ENCODE measurements at regions not wholly inside any gene's neighbourhood (a gene's known extent, or its start where the extent isn't known, plus 50 kb on each side); places are given as distances from the start of the nearest gene placed in this dataset.

GRCh38 chr3:171954690-171955383 is 84.5 kb upstream of the FNDC3B start:
- DNase-seq (ENCODE audit: low read depth), result no peak
- H3K4me3 ChIP-seq (ENCODE audit: low read depth, low read length), result no peak overlapping the region

GRCh38 chr3:171955598-171955997 is 83.8 kb upstream of the FNDC3B start:
- no peak overlapping the region for H3K4me3 ChIP-seq (ENCODE audit: low read depth, low read length)
- DNase-seq (ENCODE audit: low read depth), result no peak

GRCh38 chr3:171956181-171956683 is 83.1 kb upstream of the FNDC3B start:
- DNase-seq (ENCODE audit: low read depth), result no peak
- no peak overlapping the region for H3K4me3 ChIP-seq (ENCODE audit: low read depth, low read length)

DNA sequence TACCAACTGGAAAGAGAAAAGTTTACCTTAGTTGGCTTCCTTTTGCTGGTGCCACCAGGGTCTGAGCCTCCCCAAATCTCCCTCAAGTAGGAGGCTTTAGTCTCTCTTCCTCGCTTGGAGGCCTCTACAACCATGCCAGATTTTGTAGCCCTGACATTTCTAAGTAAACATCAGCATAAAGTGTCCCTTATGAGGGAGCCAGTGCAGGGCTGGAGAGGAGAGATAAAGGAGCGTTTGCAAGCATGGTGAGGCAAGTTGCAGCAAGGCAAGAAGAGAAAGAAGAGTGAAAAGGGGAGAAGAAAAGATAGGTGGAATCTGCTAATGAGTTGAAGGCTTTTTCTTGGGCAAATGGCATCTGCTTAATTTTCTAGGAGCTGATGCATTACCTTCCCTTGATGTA is 82.7 kb upstream of the FNDC3B start:
- H3K4me3 ChIP-seq (ENCODE audit: low read depth, low read length), result no peak overlapping the region
- DNase-seq (ENCODE audit: low read depth), result no peak

DNA sequence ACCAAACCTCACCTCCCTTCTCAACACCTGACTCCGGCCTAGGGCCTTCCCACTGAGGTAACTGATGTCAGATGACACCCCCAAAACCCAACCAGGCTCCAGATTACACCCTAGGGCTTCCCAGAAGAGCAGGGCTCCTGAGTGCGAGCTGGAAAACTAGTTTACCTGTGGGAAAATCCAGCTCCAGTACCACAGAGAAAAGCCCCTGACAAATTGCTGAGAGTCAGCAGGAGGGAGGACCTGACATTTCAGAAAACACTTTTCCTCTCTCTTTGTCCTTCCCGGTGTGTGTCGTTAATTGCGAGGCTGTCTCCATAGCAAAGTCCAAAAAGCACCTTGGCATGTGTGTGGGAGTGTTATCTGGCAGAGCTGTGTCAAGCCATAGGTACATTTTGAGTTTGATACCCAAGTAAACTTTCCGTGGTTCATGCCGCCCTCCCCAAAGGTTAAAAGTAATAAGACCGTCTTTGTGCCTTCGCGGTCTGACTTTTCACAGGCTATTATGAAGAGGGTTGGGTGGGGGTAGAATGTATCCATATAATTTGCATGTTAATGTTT is 79.8 kb upstream of the FNDC3B start:
- no peak for DNase-seq (ENCODE audit: low read depth)
- H3K4me3 ChIP-seq (ENCODE audit: low read depth, low read length), result no peak overlapping the region

GRCh38 chr3:171960159-171960558 is 79.2 kb upstream of the FNDC3B start:
- H3K4me3 ChIP-seq (ENCODE audit: low read depth, low read length), result no peak overlapping the region
- DNase-seq (ENCODE audit: low read depth), result no peak

- no peak overlapping the region for H3K4me3 ChIP-seq (ENCODE audit: low read depth, low read length)
- DNase-seq (ENCODE audit: low read depth), result no peak
Measured at GRCh38 chr3:171962137-171962720, 77.1 kb upstream of the FNDC3B start.

DNA sequence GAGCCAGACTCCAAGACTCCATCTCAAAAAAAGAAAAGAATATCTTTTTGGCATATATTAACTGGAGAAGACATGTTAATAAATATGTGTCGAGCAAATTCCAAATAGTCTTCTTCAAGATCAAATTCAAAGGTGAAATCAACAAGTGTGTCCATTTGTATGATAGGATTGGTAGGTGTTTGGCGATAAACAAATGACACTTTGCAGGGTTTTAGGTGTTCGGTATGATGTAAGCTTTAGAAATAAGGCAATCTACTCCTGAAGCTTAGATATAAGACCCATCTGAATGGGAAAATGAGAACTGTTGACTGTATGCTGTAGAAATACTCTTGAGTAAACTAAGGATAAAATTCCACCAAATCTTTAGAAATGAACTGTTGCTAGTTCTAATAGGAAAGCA is 75.8 kb upstream of the FNDC3B start:
- no peak for DNase-seq (ENCODE audit: low read depth)
- H3K4me3 ChIP-seq (ENCODE audit: low read depth, low read length), result no peak overlapping the region

DNA sequence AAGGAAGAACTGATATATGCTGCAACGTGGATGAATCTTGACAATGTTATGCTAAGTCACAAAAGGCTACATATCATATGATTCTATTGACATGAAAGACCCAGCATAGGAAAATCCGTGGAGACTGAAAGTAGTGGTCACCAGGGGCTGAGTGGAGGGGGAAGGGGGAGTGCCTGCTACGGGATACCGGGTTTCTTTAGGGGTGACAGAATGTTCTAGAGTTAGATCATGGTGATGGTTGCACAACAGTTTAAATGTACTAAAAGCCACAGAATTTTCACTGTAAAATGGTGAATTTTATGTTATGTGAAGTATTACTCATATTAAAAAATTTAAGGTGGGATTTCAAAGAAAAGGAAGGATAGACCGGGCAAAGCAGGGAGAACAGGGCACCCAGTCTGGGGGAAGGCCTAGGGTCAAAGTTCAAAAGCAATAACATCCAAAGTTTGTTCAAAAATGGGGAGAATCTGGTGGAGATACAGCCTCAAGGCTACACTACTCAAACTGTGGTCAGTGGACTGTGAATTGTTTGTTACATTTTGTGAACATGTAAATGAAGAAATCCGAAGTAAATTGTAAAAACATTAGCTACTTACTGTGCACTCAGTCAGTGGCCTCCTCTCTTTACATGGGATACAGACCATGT is 74.2 kb upstream of the FNDC3B start:
- no peak for DNase-seq (ENCODE audit: low read depth)
- no peak overlapping the region for H3K4me3 ChIP-seq (ENCODE audit: low read depth, low read length)

- H3K4me3 ChIP-seq (ENCODE audit: low read depth, low read length), result no peak overlapping the region
- peak; percentile 16 for DNase-seq (ENCODE audit: low read depth)
Measured at GRCh38 chr3:171966533-171967136, 72.7 kb upstream of the FNDC3B start.

DNA sequence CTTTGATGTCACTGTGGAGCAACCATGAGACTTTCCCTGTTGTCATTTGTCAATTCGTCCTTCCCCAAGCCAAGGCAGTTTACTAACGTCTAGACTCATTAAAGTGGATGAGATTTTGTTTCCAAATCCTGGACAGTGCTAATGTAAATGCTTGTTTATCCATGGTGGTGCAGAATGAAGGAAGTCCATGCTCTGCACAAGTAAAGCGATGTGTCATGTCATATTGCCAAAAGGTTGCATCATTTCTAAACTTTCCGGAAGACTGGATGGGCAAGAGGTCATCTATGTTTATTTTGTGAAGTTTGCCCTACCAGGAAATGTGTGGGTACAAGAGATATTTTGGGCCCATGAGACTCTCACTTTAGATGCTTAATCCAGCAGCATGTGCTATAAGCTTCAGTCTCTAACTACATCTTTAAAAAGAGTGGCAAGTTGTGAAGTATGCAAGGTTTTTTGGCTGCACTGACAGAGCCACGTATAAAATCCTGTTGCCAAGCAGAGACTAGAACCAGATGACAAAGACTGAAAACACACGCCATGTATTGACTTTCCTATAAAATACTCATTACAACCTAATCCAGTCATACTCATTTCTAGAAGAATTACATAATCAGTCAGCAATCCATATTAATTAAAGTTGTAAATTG is 72.1 kb upstream of the FNDC3B start:
- no peak overlapping the region for H3K4me3 ChIP-seq (ENCODE audit: low read depth, low read length)
- DNase-seq (ENCODE audit: low read depth), result peak; percentile 80

- peak; percentile 58 for DNase-seq (ENCODE audit: low read depth)
- H3K4me3 ChIP-seq (ENCODE audit: low read depth, low read length), result no peak overlapping the region
Measured at GRCh38 chr3:171967932-171968678, 71.3 kb upstream of the FNDC3B start.

GRCh38 chr3:171970301-171970788 is 69.0 kb upstream of the FNDC3B start:
- DNase-seq (ENCODE audit: low read depth), result no peak
- no peak overlapping the region for H3K4me3 ChIP-seq (ENCODE audit: low read depth, low read length)

- no peak overlapping the region for H3K4me3 ChIP-seq (ENCODE audit: low read depth, low read length)
- peak; percentile 20 for DNase-seq (ENCODE audit: low read depth)
Measured at GRCh38 chr3:171971919-171972514, 67.4 kb upstream of the FNDC3B start.

GRCh38 chr3:171972871-171973348 is 66.5 kb upstream of the FNDC3B start:
- no peak overlapping the region for H3K4me3 ChIP-seq (ENCODE audit: low read depth, low read length)
- DNase-seq (ENCODE audit: low read depth), result no peak

GRCh38 chr3:171974986-171975837 is 64.2 kb upstream of the FNDC3B start:
- DNase-seq (ENCODE audit: low read depth), result peak; percentile 36
- no peak overlapping the region for H3K4me3 ChIP-seq (ENCODE audit: low read depth, low read length)

DNA sequence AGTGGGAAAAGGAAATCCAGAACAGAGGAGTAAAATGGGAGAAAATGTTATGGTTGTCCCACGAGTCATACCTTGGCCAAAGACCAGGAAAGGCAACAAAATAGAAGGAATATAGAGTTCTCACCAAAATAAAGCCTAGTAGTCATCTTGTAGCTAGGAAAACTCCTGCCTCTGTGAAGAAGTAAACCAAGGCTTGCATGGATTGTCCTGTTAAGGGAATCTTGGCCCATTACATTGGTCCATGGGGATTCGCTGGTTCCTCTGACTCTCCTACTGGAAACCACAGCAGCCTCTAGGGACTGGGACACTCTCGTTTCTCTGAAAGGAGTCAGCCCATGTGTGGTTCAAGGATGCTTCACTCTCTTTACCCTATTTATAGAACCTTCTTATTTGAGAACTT is 62.9 kb upstream of the FNDC3B start:
- H3K4me3 ChIP-seq (ENCODE audit: low read depth, low read length), result no peak overlapping the region
- peak; percentile 29 for DNase-seq (ENCODE audit: low read depth)
